Lung (tissue), 11 donors: ENCODE measurements at regions not wholly inside any gene's neighbourhood (a gene's known extent, or its start where the extent isn't known, plus 50 kb on each side); places are given as distances from the start of the nearest gene placed in this dataset.
A peak's percentile ranks its signal among the peaks of the same experiment; 100 is the strongest.

Experiments used
- ATAC-seq: fragments of 200-7000 bp; cut with Tn5 transposase; one replicate; pipeline ENCODE4 v1.9.1; 2020; ENCODE audit warnings: moderate number of reproducible peaks; ENCODE audit not compliant: insufficient read depth, low FRiP score
- DNase-seq, 3 donors: peaks; one replicate each; pipeline ENCODE4 v3.0.0-alpha.2; 2013 to 2017
- H3K27ac ChIP-seq, 2 donors: one replicate each; pipeline ENCODE4 v1.5.1; 2013; ENCODE audit warnings: mild to moderate bottlenecking in 2 of 2, moderate library complexity in 2 of 2, control low read depth in 1 of 2, inconsistent platforms in 1 of 2, low read depth in 1 of 2, low read length in 1 of 2
- H3K27me3 ChIP-seq, 3 donors: one replicate each; pipeline ENCODE4 v1.5.1; 2013; ENCODE audit warnings: low read length in 2 of 3; ENCODE audit not compliant: control insufficient read depth in 3 of 3, insufficient read depth in 3 of 3
- H3K36me3 ChIP-seq, 4 donors: one replicate each; pipeline ENCODE4 v1.5.1; 2013; ENCODE audit warnings: low read length in 4 of 4, mild to moderate bottlenecking in 1 of 4, moderate library complexity in 1 of 4; ENCODE audit not compliant: control insufficient read depth in 4 of 4, insufficient read depth in 4 of 4
- H3K4me1 ChIP-seq, 5 donors: one replicate each; pipeline ENCODE4 v1.5.1; 2013; ENCODE audit warnings: low read length in 5 of 5, mild to moderate bottlenecking in 2 of 5, moderate library complexity in 1 of 5; ENCODE audit not compliant: control insufficient read depth in 5 of 5, insufficient read depth in 5 of 5
- H3K4me3 ChIP-seq: one replicate; pipeline ENCODE4 v1.5.1; 2013; ENCODE audit warnings: mild to moderate bottlenecking, control low read depth, moderate library complexity
- H3K9ac ChIP-seq, 2 donors: one replicate each; pipeline ENCODE4 v1.5.1; 2013; ENCODE audit warnings: low read length in 2 of 2, control low read depth in 1 of 2; ENCODE audit not compliant: insufficient read depth in 1 of 2
- H3K9me3 ChIP-seq, 4 donors: one replicate each; pipeline ENCODE4 v1.5.1; 2013; ENCODE audit warnings: low read length in 3 of 4, mild to moderate bottlenecking in 1 of 4, moderate library complexity in 1 of 4; ENCODE audit not compliant: control insufficient read depth in 4 of 4, insufficient read depth in 3 of 4
- WGBS, 2 donors: extraction: QIAGEN DNeasy Blood & Tissue Kit; methylation state at CpG; one replicate each; pipeline ENCODE4 v1.1.7; 2013; 5-methylcytosine and 5-hydroxymethylcytosine counted together
- TF ChIP-seq, protein P1 (sequence below): IDR thresholded peaks from 2 replicates; pipeline ENCODE4 v1.5.1; 2012; ENCODE audit warnings: mild to moderate bottlenecking; ENCODE audit errors: control extremely low read depth, extremely low read depth
- donor health status: control.
- donor health status: control.
- donor health status: Bipolar disorder and iron deficiency.
- donor health status: healthy.
- donor health status: DM: yes; HTN: yes; CAD: no.

DNA sequence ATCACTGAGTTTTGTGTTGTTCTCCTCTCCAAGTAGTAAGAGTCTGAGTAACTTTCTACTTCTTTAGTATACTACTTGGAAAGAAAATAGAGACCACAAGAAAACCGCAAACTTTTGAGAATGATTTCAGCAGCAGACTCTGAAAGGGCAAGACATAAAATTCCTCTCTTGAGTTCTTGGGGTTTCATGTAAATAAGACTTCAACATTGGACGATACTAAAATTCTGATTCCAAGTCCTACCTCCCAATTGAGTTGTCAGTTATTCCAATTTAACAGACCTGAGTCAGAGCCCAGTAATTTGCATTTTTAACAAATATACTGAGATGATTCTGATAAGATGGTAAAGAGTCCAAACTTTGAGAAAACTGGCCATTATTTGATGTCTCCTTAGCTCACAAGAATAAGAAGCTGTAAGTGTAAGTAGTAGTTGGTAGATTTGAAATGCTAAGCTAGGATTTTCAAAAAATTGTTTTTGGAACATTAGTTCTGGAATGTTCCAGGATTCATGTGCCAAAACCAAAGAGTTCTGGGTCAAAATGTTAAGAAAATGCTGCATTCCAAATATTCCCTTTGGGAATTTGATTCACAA is 261.6 kb upstream of the SPOPL start:
- H3K27ac ChIP-seq = no peak overlapping the region
- no peak overlapping the region for H3K9ac ChIP-seq
- no peaks in the 10 kb centered on the region for H3K36me3 ChIP-seq
- TF ChIP-seq, protein P1, sequence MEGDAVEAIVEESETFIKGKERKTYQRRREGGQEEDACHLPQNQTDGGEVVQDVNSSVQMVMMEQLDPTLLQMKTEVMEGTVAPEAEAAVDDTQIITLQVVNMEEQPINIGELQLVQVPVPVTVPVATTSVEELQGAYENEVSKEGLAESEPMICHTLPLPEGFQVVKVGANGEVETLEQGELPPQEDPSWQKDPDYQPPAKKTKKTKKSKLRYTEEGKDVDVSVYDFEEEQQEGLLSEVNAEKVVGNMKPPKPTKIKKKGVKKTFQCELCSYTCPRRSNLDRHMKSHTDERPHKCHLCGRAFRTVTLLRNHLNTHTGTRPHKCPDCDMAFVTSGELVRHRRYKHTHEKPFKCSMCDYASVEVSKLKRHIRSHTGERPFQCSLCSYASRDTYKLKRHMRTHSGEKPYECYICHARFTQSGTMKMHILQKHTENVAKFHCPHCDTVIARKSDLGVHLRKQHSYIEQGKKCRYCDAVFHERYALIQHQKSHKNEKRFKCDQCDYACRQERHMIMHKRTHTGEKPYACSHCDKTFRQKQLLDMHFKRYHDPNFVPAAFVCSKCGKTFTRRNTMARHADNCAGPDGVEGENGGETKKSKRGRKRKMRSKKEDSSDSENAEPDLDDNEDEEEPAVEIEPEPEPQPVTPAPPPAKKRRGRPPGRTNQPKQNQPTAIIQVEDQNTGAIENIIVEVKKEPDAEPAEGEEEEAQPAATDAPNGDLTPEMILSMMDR = no peak
- no peaks in the 10 kb centered on the region for H3K9me3 ChIP-seq
- H3K4me3 ChIP-seq = no peak overlapping the region
- peak; percentile 27 for ATAC-seq
- peaks cover 0 to 8% (median 0%) of the 10 kb centered on the region in 5 donors for H3K4me1 ChIP-seq
- DNase-seq = no peak
- WGBS, 2 donors = 75 to 81% methylated on average over 2 of the region's 2 CpGs
- H3K27me3 ChIP-seq = no peaks in the 10 kb centered on the region

- no peaks in the 10 kb centered on the region for H3K27me3 ChIP-seq
- H3K36me3 ChIP-seq = no peaks in the 10 kb centered on the region
- no peak for DNase-seq
- H3K9me3 ChIP-seq = no peaks in the 10 kb centered on the region
- no peak overlapping the region for H3K27ac ChIP-seq
- no peak overlapping the region for H3K4me3 ChIP-seq
- TF ChIP-seq, protein P1 = no peak
- ATAC-seq = no peak
- peaks cover 0 to under 1% (median 0%) of the 10 kb centered on the region in 5 donors for H3K4me1 ChIP-seq
- no peak overlapping the region for H3K9ac ChIP-seq
These were observed 258.2 kb upstream of the SPOPL start for GRCh38 chr2:138243372-138243771.

- no peaks in the 10 kb centered on the region for H3K4me1 ChIP-seq
- H3K4me3 ChIP-seq = no peak overlapping the region
- H3K27ac ChIP-seq = no peak overlapping the region
- DNase-seq (no peak), ATAC-seq (no peak)
- H3K9ac ChIP-seq = no peak overlapping the region
- TF ChIP-seq, protein P1 = no peak
- no peaks in the 10 kb centered on the region for H3K9me3 ChIP-seq
- no peaks in the 10 kb centered on the region for H3K27me3 ChIP-seq
- H3K36me3 ChIP-seq = no peaks in the 10 kb centered on the region
These were observed 257.1 kb upstream of the SPOPL start for GRCh38 chr2:138244501-138244925.

DNA sequence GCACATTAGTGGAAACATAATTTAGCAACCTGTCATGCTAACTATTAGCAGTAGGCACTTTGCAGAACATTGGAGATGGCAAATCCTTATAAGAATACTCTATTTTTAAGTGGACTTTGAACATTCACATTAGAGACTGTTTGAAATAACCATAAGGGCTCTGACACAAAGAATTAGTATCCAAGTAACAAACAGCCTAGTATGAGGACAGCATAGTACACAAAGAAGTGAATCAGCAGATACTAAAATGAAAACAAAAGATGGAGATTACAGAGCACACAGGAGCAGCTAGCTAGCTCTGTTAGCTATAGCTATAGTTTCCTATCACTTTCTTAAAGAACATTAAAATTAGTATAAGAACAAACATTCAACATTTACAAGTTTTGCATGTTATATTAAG is 256.3 kb upstream of the SPOPL start:
- DNase-seq (no peak), ATAC-seq (no peak)
- TF ChIP-seq, protein P1 = no peak
- no peak overlapping the region for H3K27ac ChIP-seq
- no peak overlapping the region for H3K9ac ChIP-seq
- H3K36me3 ChIP-seq = no peaks in the 10 kb centered on the region
- no peak overlapping the region for H3K4me3 ChIP-seq
- no peaks in the 10 kb centered on the region for H3K4me1 ChIP-seq
- no peaks in the 10 kb centered on the region for H3K27me3 ChIP-seq
- H3K9me3 ChIP-seq = no peaks in the 10 kb centered on the region
